Right atrium auricular region (tissue), 2 donors: ENCODE measurements at regions not wholly inside any gene's neighbourhood (a gene's known extent, or its start where the extent isn't known, plus 50 kb on each side); places are given as distances from the start of the nearest gene placed in this dataset.

Source experiments
- DNase-seq: peaks from one replicate; pipeline ENCODE4 v3.0.0-alpha.2; 2019; ENCODE audit warnings: low spot score
- H3K27ac ChIP-seq, 2 donors: fragments of 200-600 bp; sonication (generic); 1 replicate in 1 of 2; 2 replicates in 1 of 2; pipeline ENCODE4 v1.5.1; 2016 to 2019
- H3K27me3 ChIP-seq, 2 donors: fragments of 200-600 bp; sonication (generic); one replicate each; pipeline versions ENCODE4 v1.5.1 to v1.6.0; 2017 to 2019
- H3K36me3 ChIP-seq: fragments of 200-600 bp; sonication (generic); one replicate; pipeline ENCODE4 v1.5.1; 2016
- H3K4me1 ChIP-seq, 2 donors: fragments of 200-600 bp; sonication (generic); one replicate each; pipeline versions ENCODE4 v1.5.1 to v1.6.0; 2017 to 2019
- H3K4me3 ChIP-seq, 2 donors: fragments of 200-600 bp; sonication (generic); 1 replicate in 1 of 2; 2 replicates in 1 of 2; pipeline ENCODE4 v1.5.1; 2017 to 2019; ENCODE audit warnings: mild to moderate bottlenecking in 1 of 2, moderate library complexity in 1 of 2
- H3K9me3 ChIP-seq, 2 donors: fragments of 200-600 bp; sonication (generic); one replicate each; pipeline ENCODE4 v1.5.1; 2019
- CTCF ChIP-seq, 2 donors: fragments of 200-600 bp; sonication (generic); IDR thresholded peaks; one replicate each; pipeline ENCODE4 v1.5.1; 2019; ENCODE audit warnings: antibody characterized with exemption in 2 of 2

- no peak for TF ChIP-seq CTCF (IDR thresholded peaks at IDR 0.05)
- DNase-seq: no peak
- no peaks in the 10 kb centered on the region for H3K4me1 ChIP-seq
- H3K27ac ChIP-seq: no peak overlapping the region
- H3K4me3 ChIP-seq: no peak overlapping the region
- H3K36me3 ChIP-seq: no peaks in the 10 kb centered on the region
- no peaks in the 10 kb centered on the region for H3K9me3 ChIP-seq
- H3K27me3 ChIP-seq: no peaks in the 10 kb centered on the region
These were observed 76.5 kb upstream of the OPRM1 start for GRCh38 chr6:153962555-153962954.

GRCh38 chr6:153960741-153961140 lies 78.3 kb upstream of the OPRM1 start:
- Histone ChIP-seq H3K4me1 (no peaks in the 10 kb centered on the region), H3K9me3 (no peaks in the 10 kb centered on the region), H3K27ac (no peak overlapping the region), H3K27me3 (no peaks in the 10 kb centered on the region), H3K36me3 (no peaks in the 10 kb centered on the region), H3K4me3 (no peak overlapping the region)
- no peak for TF ChIP-seq CTCF (IDR thresholded peaks at IDR 0.05)
- DNase-seq: no peak

- H3K4me3 ChIP-seq: no peak overlapping the region
- TF ChIP-seq CTCF (IDR thresholded peaks at IDR 0.05): no peak
- no peaks in the 10 kb centered on the region for H3K36me3 ChIP-seq
- no peaks in the 10 kb centered on the region for H3K4me1 ChIP-seq
- no peaks in the 10 kb centered on the region for H3K9me3 ChIP-seq
- H3K27me3 ChIP-seq: no peaks in the 10 kb centered on the region
- no peak for DNase-seq
- H3K27ac ChIP-seq: no peak overlapping the region
These were observed 78.8 kb upstream of the OPRM1 start for GRCh38 chr6:153960281-153960680.

GRCh38 chr6:153959276-153959675 lies 79.8 kb upstream of the OPRM1 start:
- H3K4me3 ChIP-seq: no peak overlapping the region
- no peak for TF ChIP-seq CTCF (IDR thresholded peaks at IDR 0.05)
- H3K9me3 ChIP-seq: no peaks in the 10 kb centered on the region

GRCh38 chr6:153958860-153959259 lies 80.2 kb upstream of the OPRM1 start:
- Histone ChIP-seq H3K9me3 (no peaks in the 10 kb centered on the region), H3K27ac (no peak overlapping the region), H3K27me3 (no peaks in the 10 kb centered on the region), H3K4me1 (no peaks in the 10 kb centered on the region), H3K36me3 (no peaks in the 10 kb centered on the region), H3K4me3 (no peak overlapping the region)
- DNase-seq: no peak
- no peak for TF ChIP-seq CTCF (IDR thresholded peaks at IDR 0.05)

More at GRCh38 chr6:153959276-153959675, 79.8 kb upstream of the OPRM1 start:
- Histone ChIP-seq H3K27ac (no peak overlapping the region), H3K4me1 (no peaks in the 10 kb centered on the region), H3K27me3 (no peaks in the 10 kb centered on the region), H3K36me3 (no peaks in the 10 kb centered on the region)
- no peak for DNase-seq

- no peaks in the 10 kb centered on the region for H3K27me3 ChIP-seq
- H3K27ac ChIP-seq: no peak overlapping the region
- no peak for TF ChIP-seq CTCF (IDR thresholded peaks at IDR 0.05)
- H3K9me3 ChIP-seq: no peaks in the 10 kb centered on the region
- no peak for DNase-seq
- H3K4me3 ChIP-seq: no peak overlapping the region
- no peaks in the 10 kb centered on the region for H3K4me1 ChIP-seq
- H3K36me3 ChIP-seq: no peaks in the 10 kb centered on the region
These were observed 81.6 kb upstream of the OPRM1 start for GRCh38 chr6:153957394-153957793.
